Pancreas (tissue), 10 donors: ENCODE measurements at regions not wholly inside any gene's neighbourhood (a gene's known extent, or its start where the extent isn't known, plus 50 kb on each side); places are given as distances from the start of the nearest gene placed in this dataset.

Experiments
- ATAC-seq, 4 donors: fragments of 200-7000 bp; cut with Tn5 transposase; one replicate each; pipeline versions ENCODE4 v1.8.0 to v1.9.1; 2020; ENCODE audit warnings: mild to moderate bottlenecking in 4 of 4, moderate library complexity in 4 of 4
- DNase-seq, 6 donors: peaks; one replicate each; pipeline ENCODE4 v3.0.0-alpha.2; 2020
- FAIRE-seq: peaks from 2 replicates; lab custom pipeline; 2012; peaks lifted over from hg19 to GRCh38; lab: Jason Lieb, UNC
- H3K27ac ChIP-seq, 4 donors: fragments of 200-600 bp; sonication (generic); 1 replicate in 3 of 4; 2 replicates in 1 of 4; pipeline versions ENCODE4 v1.5.0 to v1.8.0; 2020
- H3K27me3 ChIP-seq, 4 donors: fragments of 200-600 bp; one replicate each; pipeline ENCODE4 v1.8.0; 2021
- H3K36me3 ChIP-seq, 3 donors: fragments of 200-600 bp; sonication (generic) in 1 of 3; one replicate each; pipeline versions ENCODE4 v1.5.0 to v1.8.0; 2020 to 2021
- H3K4me1 ChIP-seq, 3 donors: fragments of 200-600 bp; one replicate each; pipeline ENCODE4 v1.8.0; 2021
- H3K4me3 ChIP-seq, 4 donors: fragments of 200-600 bp; sonication (generic) in 2 of 4; one replicate each; pipeline versions ENCODE4 v1.5.0 to v1.8.0; 2020 to 2021
- H3K9me3 ChIP-seq, 4 donors: fragments of 200-600 bp; one replicate each; pipeline ENCODE4 v1.8.0; 2021
- WGBS, 2 donors: extraction: QIAGEN DNeasy Blood & Tissue Kit; methylation state at CpG; one replicate each; pipeline ENCODE4 v1.1.7; 2013; 5-methylcytosine and 5-hydroxymethylcytosine counted together
- intact Hi-C, 3 donors: fragments of 100-400 bp; cut with DNase I; formaldehyde crosslinking; loops; one replicate each; pipeline versions ENCODE4 v1.11.1 to v1.14.2; 2022
- TF ChIP-seq, protein P1 (sequence below), 4 donors: fragments of 200-600 bp; sonication (generic) in 3 of 4; IDR thresholded peaks; one replicate each; pipeline versions ENCODE4 v1.5.0 to v1.8.0; 2021; ENCODE audit warnings: antibody characterized with exemption in 4 of 4
- donor health status: healthy with polysubstance abuse.
- donor health status: DM: no; HTN: no; CAD: no; lungs with moderate emphysema.
- donor health status: DM: no; HTN: no; CAD: no.
- donor health status: control.
- donor health status: control.
- donor health status: Bipolar disorder and iron deficiency.
- donor health status: DM: yes; HTN: yes; CAD: no.
- donor health status: DM: no; HTN: no; CAD: no.
- donor health status: DM: no; HTN: no; CAD: no.
- donor health status: DM: yes; HTN: yes; CAD: no.

DNA sequence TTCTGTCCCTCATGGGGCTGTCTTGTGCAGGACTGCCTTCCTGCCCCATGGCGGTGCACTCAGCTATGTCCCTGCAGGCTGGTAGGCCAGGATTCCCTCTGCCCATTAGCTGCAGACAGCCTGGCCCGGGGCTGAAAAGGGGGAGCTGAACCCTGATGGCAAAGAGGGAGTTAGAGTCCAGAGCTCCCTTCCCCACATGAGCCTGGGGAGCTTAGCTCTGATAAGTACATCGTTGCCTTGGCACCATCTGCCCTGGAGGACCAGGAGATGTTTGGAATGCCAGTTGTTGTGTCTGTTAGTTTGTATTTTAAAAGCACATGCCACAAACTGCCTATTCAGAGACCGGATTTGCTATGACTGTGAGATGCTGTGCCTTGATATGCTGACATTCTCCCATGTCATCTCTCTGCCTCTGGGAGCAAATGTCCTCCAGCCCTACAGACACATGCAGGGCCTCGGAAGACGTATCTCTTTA is 65.1 kb upstream of the AFF3 start:
- Histone ChIP-seq H3K27ac (no peak overlapping the region), H3K4me1 (no peaks in the 10 kb centered on the region), H3K36me3 (no peaks in the 10 kb centered on the region), H3K9me3 (no peaks in the 10 kb centered on the region), H3K27me3 (no peaks in the 10 kb centered on the region), H3K4me3 (no peak overlapping the region)
- TF ChIP-seq, protein P1, sequence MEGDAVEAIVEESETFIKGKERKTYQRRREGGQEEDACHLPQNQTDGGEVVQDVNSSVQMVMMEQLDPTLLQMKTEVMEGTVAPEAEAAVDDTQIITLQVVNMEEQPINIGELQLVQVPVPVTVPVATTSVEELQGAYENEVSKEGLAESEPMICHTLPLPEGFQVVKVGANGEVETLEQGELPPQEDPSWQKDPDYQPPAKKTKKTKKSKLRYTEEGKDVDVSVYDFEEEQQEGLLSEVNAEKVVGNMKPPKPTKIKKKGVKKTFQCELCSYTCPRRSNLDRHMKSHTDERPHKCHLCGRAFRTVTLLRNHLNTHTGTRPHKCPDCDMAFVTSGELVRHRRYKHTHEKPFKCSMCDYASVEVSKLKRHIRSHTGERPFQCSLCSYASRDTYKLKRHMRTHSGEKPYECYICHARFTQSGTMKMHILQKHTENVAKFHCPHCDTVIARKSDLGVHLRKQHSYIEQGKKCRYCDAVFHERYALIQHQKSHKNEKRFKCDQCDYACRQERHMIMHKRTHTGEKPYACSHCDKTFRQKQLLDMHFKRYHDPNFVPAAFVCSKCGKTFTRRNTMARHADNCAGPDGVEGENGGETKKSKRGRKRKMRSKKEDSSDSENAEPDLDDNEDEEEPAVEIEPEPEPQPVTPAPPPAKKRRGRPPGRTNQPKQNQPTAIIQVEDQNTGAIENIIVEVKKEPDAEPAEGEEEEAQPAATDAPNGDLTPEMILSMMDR (IDR thresholded peaks at IDR 0.05): no peak
- WGBS, 2 donors: 67 to 71% methylated on average over 6 of the region's 6 CpGs
- no peak for FAIRE-seq
- ATAC-seq: no peak
- intact Hi-C loops: no loop called here
- DNase-seq: no peak

DNA sequence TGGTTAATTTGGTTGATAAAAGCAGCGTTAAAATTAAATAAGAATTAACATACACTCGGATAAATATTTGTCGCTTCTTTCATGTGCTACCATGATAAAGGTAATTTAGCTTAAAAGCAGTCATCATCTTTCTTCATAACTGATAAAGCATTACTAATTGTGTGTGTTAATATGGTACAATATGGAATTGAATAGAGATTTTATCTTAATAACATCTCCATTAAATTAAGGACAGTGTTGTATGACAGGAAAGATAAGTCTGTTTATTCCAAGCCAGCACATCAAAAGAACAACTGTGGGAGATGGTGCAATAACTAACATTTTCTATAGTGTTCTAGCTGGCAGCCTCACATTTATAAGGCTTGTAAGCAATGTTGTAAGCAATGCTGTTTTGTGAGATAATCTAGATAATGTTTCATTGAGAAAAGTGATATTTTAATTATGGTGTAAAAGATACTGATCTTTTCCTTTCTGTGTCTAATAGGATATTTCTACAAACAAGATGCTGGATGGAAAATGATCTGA is 64.4 kb upstream of the AFF3 start:
- no peaks in the 10 kb centered on the region for H3K4me1 ChIP-seq
- no peaks in the 10 kb centered on the region for H3K9me3 ChIP-seq
- H3K36me3 ChIP-seq: no peaks in the 10 kb centered on the region
- intact Hi-C loops: no loop called here
- DNase-seq: no peak
- H3K27me3 ChIP-seq: no peaks in the 10 kb centered on the region
- 80 to 87% methylated on average over 3 of the region's 3 CpGs for WGBS, 2 donors
- no peak overlapping the region for H3K27ac ChIP-seq
- TF ChIP-seq, protein P1 (IDR thresholded peaks at IDR 0.05): no peak
- ATAC-seq: no peak
- no peak for FAIRE-seq
- H3K4me3 ChIP-seq: no peak overlapping the region

DNA sequence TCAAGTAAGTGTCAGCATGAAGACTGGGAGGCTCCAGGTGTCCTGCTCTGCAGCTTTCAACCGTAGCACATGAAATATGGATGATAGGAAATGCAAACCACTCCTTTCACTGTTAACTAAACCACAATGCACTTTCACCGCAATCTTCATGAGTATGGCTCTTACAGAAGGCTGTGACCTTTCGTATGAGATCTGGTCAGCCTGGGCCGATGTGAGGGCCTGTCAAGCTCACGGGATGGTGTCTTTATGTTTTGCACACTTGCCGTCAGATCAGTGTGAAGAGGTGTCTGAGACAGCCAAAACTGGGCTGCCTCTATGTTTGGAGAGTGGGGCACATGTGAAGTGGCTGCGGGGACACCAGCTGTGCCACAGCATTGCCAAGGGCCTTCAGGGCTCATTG is 62.8 kb upstream of the AFF3 start:
- Histone ChIP-seq H3K27me3 (no peaks in the 10 kb centered on the region), H3K4me3 (no peak overlapping the region), H3K27ac (no peak overlapping the region), H3K9me3 (no peaks in the 10 kb centered on the region), H3K36me3 (no peaks in the 10 kb centered on the region), H3K4me1 (no peaks in the 10 kb centered on the region)
- intact Hi-C loops: no loop called here
- TF ChIP-seq, protein P1 (IDR thresholded peaks at IDR 0.05): no peak
- 83 to 84% methylated on average over 7 of the region's 7 CpGs for WGBS, 2 donors
- FAIRE-seq: no peak
- ATAC-seq: no peak
- no peak for DNase-seq

DNA sequence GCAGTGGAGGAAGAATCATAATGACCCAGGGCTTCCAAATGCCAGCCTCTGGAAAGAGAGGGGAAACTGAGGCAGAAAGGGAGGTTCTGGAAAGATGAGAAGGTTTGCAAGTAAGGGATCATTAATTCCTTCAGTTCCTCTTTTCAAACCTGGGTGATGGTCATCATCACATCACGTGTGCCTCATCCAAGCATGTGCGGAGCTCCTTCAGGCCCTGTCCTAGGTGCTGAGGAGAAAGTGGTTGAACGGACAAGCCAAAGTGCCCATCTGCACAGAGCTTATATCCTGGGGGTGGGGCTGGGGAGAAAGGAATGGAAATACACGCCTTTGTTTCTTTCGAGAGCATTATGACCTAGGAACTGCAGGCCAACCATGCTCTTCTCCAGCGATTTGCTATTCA is 60.2 kb upstream of the AFF3 start:
- Histone ChIP-seq H3K9me3 (no peaks in the 10 kb centered on the region), H3K4me1 (no peaks in the 10 kb centered on the region), H3K27me3 (no peaks in the 10 kb centered on the region), H3K27ac (no peak overlapping the region), H3K36me3 (no peaks in the 10 kb centered on the region), H3K4me3 (no peak overlapping the region)
- intact Hi-C loops: no loop called here
- DNase-seq (no peak), FAIRE-seq (no peak), ATAC-seq (no peak)
- WGBS, 2 donors: 88 to 94% methylated on average over 6 of the region's 6 CpGs
- TF ChIP-seq, protein P1 (IDR thresholded peaks at IDR 0.05): no peak

DNA sequence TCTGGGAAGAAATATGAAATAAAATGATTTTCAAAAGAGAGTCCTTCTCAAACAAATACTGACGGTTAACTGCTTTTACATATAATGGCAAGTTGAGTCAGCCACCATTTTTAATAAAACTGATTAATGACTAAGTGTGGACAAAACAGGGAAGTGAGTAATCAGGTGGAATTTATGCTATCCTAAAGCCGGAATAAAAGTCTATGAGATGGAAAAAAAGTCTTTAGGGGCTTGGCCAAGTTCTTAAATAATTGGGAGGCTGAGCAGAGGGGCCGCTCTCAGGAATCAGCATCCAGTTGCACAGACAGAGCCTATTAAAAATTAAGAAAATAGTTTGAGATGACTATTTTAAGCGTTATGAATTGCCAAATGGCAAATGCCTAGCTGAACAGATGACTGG is 58.6 kb upstream of the AFF3 start:
- Histone ChIP-seq H3K27ac (no peak overlapping the region), H3K4me3 (no peak overlapping the region), H3K27me3 (no peaks in the 10 kb centered on the region), H3K36me3 (no peaks in the 10 kb centered on the region), H3K9me3 (no peaks in the 10 kb centered on the region), H3K4me1 (no peaks in the 10 kb centered on the region)
- no peak for FAIRE-seq
- TF ChIP-seq, protein P1 (IDR thresholded peaks at IDR 0.05): no peak
- no peak for ATAC-seq
- intact Hi-C loops: no loop called here
- 80 to 90% methylated on average over 4 of the region's 4 CpGs for WGBS, 2 donors
- no peak for DNase-seq
